NCI-H748 treated with DMSO at 0.1 percent for 48 hours (cell line): ENCODE measurements at regions not wholly inside any gene's neighbourhood (a gene's known extent, or its start where the extent isn't known, plus 50 kb on each side); places are given as distances from the start of the nearest gene placed in this dataset.
"Not testable (repeated sequence)": the region's sequence is repeated elsewhere in the genome, so short reads cannot be mapped to it uniquely, and the experiment has no call there.

Experiments
- DNase-seq: peaks from one replicate; lab custom pipeline; 2025; lab: John Stamatoyannopoulos, UW

DNA sequence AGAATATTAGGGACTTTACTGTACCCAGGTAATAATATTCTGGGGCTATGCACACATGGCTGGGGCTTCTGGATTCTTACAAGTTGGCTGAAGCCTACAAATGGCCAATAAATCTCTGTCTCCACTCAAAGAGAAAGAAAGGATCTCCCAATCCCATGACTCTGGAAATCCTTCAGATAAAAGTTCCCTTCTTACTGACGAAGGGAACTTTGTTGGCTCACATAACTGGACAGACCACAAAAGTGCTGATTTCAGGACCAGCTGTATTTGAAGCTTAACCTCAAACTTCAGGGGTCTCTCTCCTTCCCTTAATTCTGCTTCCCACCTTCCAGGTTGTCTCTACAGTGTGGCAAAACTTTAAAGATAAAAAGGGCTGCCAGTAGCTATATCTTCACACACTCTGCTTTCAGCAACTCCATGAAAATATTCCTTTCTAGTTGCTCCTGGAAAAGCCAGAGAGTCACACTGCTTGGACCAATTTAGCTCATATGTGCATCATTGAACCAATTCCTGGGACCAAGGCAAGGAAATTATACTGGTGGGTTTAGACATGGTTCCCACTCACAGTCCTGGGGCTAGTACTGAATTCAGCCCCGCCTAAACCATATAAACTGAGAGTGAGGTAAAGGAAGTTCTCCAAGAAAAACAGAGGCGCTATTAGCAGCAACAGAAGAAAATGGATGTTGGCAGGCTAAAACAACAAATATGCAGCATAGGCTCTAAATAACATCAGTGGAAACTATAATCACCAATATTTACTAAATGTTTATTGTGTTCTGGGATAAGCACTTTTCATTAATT lies 290.0 kb upstream of the GADL1 start:
- DNase-seq = peak; percentile 3

DNA sequence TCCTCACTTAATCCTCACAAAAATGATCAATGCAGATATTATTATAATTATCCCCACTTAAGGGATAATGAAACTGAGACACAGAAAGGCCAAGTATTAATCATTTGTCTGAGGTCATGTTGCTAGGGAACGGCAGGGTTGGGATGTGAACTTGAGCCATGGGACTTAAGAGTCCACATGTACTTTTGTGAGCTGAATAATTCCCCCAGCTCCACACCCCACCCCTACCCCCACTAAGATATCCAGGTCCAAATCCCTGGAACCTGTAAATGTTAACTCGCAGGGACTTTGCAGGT lies 290.5 kb upstream of the GADL1 start:
- no peak for DNase-seq

DNA sequence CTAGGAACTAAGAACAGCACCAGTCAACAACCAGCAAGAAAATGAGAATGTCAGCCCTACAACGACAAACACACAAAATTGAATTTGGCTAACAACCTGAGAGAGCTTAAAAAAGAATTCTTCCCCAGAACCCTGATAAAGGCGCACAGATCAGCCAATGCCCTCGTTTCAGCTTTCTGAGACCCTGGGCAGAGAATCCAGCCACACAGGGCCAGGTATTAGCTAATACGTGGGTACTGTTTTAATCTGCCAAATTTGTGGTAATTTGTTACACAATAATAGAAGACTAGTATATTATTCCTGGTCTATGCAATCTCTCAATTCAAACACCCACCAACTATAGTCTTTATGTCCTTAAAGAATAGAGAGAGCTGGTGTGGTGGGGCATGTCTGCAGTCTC lies 291.6 kb upstream of the GADL1 start:
- DNase-seq = no peak

DNA sequence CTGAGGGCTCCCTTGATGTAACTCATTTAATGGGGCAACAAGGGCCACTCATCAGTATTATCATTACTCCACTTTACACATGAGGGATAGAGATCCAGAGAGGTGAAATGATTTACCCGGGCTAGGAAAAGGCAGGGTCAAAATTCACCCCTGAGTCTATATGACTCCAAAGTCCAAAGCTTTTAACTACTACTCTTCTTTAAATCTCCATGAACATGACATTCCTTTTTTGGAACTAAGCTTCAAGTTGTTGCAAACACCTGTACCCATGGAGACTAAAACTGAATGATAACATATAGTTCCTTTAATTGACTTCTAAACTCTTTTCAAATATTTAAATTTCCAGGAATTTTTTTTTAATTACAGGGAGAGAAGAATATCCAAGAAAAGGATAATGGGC lies 292.9 kb upstream of the GADL1 start:
- no peak for DNase-seq

DNA sequence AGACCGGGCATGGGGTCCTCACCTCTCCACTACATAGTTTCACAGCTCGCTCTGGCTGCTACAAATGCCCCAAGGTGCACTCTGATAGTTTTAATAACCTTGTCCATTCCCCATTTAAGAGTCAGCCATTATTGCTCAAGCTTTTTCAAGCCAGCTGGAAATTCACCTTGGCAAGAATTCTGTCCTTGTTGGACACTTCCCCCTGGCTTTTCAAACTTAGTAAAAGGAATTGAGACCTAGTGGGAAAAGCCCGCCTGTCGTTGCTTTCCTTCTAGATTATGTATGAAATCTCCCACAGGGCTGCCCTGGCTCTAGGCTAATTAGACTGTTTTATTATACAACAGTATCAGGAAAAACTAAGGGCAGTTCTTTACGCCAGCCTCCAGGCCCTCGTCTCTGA lies 293.7 kb upstream of the GADL1 start:
- DNase-seq = no peak

DNA sequence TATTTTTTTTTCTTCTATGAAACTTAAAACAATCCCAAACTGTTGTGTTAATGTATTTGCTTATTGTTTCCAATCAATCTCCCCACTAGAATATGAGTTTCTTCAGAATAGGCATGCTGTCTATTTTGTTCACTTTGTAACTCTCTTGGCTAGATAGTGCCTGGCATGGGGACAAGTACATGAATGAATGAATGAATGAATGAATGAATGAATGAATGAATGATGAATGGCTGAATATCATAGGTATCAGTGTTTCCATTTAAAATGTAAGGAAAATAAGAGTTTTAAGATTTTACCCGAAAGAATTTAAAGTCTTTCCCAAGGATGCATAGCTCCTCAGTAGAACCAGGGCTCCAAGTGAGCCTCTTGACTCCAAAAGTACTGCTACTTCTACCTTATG lies 294.9 kb upstream of the GADL1 start:
- no peak for DNase-seq

DNA sequence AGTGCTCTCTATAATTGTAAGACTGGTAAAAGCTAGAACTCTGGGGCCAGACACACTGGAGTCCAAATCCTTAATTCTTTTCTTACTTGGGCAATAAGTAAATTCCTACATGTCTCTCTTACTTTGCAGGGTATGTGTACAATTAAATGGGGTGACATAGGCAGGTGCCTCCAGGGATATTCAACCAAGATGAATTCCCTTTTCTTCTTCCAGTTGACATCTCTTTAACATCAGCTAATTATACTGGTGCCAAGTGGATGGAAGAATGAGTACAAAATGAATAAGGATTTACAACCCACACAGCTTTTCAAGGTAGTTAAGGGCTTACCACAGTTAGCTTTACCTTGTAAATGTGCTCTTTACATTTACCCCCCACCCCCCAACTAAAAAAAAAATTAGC lies 295.5 kb upstream of the GADL1 start:
- DNase-seq = no peak

DNA sequence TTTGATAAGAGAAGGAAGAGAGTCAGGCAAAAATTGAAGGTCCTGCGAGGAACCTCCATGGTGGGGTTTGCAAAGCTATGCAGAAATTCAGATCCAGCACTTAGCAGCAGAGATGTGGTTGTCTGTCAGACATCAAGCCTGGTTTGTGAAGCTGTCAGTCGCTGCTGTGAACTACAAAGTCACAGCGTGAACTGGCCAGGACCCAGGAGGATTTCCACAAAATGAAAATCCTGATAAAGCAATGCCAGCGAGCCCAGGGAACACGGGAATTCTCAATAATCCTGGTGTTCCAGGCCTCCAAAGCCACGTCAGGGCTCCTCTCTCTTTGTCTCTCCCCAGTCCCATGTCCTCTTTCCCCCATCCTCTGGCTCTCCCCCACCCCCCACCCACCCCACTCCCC lies 296.9 kb upstream of the GADL1 start:
- DNase-seq = no peak

DNA sequence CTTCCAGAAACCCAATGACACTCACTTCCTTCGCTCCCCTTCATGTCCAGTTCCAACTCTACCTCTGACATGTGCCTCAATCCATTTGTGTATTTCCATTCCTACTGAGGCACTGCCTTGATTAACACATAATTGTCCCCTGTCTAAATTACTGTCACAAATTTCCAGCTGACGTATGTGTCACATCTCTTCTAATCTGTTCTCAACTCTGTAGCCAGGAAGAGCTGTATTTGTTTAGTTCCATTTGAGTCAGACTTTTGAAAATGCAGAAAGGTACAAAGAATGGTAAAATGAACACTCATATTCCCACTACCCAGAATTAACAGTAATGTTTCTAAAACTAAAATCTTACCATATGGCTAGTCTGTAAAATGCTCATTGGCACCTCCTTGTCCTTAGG lies 299.0 kb upstream of the GADL1 start:
- DNase-seq = no peak

DNA sequence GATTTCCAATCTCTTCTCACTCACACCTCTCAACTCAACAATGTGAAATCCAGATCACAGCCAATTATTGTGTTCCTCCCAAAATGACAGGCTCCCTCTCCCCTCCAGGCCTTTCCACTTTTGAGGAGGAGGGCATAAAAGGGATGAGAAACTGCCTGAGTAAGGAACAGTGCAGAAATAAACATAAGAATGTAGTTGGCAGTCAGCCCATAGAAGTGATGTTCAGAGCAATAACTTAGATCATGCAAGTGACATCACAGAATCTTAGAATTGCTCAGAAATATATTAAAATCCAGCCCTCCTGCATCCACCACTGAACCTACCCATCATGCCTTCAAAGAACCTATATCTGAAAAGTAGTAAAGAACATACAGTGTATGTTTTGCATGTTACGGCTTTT lies 299.4 kb upstream of the GADL1 start:
- DNase-seq = no peak

DNA sequence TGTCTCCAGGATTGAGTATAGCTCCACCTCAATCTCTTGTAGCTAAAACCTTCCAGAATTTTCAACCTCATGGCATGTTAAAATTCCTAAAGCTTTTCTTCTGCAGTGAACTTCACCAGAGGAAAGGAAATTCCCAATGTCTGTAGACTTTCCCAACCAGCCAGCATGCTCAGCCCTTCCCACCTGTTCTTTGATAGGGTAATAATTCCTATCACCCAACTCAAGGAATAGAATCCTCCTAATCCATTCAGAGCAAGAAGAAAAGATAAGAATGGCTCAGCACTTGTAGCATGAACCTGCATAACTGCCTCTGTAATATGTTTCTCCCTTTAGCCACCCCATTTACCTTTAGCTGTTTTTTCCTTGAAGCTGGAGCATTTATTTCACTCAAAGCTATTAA lies 301.8 kb upstream of the GADL1 start:
- no peak for DNase-seq

DNA sequence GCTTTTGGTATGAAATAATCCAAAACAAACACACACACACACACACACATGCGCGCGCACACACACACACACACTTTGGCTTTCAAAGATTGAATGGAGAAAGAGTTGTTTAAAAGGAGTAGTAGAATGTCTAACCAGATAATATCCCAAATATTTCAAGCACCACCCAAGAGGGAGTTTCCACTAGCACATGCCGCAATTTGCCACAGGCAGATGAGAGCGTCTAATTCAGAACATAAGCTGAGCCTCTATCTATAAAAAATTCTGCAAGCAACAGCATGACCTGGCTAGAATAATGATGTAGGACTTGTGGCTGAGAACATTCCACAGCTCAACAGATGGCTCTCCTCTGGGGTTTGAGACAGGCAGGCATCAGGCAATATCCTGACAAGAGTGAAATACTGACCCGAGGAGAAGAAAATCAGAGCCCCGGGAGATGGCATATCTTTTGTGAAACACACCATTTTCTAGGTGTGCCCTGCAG lies 302.5 kb upstream of the GADL1 start:
- DNase-seq = no peak

DNA sequence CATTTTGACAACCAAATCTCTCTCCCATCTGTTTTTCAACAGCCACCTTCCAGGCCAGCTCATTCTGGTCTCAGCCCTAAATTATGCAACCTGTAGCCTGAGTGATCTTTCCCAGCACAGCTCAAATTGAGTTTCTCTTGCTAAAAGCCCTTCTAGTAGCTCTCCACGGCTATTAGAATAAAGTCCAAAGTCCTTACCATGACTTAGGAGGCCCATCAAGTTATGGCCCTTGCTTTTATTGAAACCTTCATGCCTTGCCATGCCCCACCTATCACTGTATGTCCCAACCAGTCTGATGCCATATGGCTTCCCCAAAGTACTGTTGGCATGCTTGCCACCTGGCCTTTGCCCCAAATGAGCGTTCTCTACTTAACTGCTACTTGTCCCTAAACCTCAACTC lies 303.5 kb upstream of the GADL1 start:
- no peak for DNase-seq

DNA sequence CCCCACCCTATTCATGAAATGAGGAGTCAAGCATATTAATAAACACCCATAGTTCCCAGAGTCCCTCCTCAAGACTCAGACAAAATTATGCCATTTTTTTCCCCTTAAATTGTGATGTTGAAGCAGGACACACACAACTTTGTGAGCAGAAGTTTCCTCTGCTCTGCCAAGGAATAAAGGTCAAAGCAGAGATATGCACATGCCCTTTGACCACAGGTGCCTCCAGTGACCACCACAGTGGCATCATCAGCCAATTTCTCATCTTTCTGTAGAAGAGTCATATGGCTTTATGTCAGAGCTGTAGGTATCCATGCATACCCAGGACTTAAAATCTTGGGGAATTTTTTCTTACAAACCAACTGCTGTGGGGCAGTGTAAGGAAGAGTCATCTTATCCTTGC lies 304.4 kb upstream of the GADL1 start:
- no peak for DNase-seq

DNA sequence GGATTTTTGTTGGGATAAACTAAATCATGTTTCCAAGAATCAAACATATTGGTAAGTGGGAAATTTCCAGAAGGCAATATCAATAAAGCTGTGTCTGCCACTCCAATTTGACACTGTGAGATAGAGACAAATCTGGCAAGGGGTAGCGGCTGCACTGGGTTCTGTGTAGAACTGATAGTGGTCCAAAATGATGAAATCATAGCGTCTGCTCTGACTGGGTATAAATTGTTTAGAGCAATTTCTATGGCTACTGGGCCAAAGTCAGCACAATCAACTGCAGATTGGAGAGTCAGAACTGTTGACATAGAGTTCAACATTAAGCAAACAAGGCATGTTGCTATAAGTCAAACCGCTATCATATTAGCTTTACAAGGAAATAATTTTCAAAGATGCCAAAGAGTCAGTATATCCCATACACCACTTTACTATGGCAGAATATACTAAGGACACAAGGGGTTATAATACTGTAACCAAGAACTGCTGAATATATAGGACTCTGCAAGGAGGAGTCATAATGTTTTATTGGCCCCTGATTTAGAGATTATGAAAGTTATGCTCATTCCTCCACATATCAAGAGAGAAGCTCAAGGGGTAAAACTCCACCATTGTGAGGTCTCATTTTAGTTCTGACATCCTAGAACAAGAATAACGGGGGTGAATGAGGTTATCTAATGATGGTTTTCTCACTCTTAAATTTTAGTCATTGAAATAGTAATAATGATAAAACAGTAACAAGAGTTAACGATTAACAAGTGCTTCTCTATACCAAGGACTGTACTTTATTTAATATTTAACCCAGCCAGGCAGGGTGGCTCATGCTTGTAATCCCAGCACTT lies 309.7 kb upstream of the GADL1 start:
- DNase-seq = no peak

DNA sequence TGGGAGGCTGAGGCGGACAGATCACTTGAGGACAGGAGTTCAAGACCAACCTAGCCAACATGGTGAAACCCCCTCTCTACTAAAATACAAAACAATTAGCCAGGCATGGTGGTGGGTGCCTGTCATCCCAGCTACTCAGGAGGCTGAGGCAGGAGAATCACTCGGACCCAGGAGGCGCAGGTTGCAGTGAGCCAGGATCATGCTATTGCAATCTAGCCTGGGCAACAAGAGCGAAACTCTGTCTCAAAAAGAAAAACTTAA lies 310.3 kb upstream of the GADL1 start:
- not testable (repeated sequence) for DNase-seq

DNA sequence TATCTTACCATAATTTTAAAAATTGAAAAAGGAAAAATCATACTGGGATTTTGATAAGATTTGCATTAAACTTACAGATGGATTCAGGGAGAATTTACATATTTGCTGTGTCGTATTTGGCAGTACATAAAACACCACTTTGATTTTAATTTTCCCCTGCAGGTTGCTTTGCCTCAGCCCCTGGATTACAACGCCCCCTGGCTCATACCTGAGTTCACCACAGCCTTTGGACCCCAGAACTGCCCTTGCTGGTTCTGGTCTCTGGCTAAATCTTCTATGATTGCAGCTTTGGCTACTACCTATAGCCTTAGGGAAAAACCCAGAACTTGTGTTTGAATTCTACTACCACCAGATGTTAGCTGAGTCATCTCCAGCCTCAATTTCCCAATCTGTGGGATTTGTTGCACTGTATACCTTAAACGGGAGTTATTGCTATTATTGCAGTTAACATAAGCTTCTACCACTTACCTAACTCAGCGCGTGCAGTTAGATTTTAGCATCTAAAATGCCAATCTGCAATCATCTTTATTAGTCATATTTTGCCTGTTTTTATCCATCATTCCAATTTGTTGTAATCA lies 315.7 kb upstream of the GADL1 start:
- no peak for DNase-seq

DNA sequence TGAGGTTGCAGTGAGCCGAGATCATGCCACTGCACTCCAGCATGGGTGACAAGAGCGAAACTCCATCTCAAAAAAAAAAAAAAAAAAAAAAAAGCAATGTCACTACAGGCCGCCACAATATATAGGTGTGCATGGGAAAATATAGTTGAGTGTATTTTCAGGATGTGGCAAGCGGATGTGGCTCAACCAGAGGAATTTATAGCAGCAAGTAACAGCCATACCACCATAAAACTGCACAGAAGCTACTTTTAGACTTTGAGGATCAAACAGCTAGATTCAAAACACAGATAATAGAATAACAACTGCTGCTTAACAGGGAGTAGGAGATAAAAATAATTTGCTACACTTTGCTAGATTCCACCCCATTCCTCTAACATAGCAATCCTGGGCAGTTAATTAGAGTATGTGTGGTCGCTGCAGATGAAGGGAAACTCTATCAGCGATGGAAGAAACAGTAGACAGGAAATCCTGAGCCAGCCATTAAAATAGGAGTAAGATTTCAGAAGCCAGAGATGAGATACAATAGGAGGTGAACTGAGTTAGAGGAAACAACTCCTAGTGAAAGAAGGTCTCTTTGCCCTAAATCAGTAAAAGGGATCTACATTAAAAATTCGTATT lies 318.7 kb upstream of the STT3B start:
- no peak for DNase-seq

DNA sequence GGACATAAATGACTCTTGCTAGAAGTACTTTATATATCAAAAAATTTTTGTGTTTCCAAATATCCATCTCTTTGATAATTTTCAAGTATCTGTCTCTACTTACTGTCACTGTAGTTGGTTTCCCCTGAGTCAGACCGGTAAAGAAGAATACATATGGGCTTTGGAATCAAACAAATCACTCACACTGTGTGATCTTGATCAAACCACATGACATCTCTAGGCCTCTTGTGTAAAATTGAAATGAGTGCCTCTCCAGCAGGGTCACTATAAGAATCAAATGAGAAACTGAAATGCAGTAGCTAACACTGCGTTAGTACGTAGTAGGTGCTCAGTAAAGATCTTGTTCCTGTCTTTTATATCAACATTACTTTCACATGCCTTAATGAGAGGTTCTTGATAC lies 314.6 kb upstream of the STT3B start:
- no peak for DNase-seq

DNA sequence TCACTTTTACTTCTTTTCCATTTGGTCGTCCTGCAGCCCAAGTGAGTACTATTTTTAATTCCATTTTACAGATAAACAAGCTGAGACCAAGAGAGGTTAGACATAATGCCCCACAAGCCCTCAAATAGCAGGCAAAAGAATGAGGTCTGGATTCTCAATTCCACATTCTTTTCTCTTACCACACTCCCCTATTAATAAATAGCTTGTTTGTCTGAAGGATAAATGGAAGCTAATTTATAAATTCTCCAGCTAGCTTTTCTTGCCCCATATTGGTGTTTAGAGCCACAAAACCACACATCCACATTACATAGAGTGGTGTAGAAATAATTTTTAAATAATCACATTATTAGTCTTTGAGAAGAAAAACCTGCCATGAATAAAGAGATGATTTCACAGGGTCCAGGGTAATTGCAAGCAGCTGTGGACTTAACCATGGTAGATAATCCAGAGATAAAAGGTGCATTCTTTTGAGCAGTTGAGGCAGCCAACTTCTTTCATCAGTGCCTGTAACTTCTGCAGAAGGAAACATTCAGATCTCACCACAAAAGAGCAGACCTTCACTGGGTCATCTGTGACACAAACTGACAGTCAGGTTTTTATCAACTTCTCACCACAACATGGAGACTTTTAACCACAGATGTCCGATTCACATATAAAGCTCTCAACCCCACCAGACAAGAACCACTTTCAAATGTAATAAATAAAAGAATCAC lies 313.4 kb upstream of the STT3B start:
- DNase-seq = no peak

DNA sequence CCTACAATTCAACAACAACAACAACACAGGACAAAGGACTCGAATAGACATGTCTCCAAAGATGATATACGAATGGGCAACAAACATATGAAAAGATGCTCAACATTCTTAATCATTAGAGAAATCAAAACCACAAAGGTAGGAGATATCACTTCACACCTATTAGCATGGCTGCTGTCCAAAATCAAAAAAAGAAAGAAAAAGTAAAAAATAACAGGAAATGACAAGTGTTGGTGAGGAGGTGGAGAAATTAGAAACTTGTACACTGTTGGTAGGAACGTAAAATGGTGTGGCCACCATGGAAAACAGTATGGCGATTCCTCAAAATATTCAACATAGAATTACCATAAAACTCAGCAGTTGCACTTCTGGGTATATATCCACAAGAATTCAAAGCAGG lies 312.3 kb upstream of the STT3B start:
- no peak for DNase-seq

DNA sequence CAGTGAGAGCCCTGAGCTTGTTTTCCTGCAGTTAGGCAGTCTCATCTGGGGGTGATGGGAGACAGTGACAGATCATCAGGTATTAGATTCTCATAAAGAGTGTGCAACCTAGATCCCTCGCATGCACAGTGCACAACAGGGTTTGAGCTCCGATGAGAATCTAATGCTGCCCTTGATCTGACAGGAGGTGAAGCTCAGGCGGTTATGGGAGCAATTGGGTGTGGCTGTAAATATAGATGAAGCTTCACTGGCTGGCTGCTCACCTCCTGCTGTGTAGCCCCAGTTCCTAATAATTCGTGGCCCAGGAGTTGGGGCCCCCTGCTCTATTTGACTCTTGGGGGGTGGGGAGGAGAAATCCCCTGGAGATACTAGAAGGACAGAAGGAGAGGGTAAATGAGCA lies 309.4 kb upstream of the STT3B start:
- DNase-seq = no peak

DNA sequence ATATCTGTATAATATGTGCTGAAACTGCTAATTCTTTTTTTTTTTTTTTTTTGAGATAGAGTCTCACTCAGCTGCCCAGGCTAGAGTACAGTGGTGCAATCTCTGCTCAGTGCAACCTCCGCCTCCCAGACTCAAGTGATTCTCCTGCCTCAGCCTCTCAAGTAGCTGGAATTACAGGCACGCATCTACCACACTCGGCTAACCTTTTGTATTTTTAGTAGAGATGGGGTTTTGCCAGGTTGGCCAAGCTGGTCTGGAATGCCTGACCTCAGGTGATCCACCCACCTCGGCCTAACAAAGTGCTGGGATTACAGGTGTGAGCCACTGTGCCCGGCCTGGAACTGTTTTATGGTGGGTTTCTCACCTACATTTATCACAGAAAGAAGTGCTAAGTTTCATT lies 307.8 kb upstream of the STT3B start:
- no peak for DNase-seq
